ENCODE measurements at regions not wholly inside any gene's neighbourhood (a gene's known extent, or its start where the extent isn't known, plus 50 kb on each side); places are given as distances from the start of the nearest gene placed in this dataset.

GRCh38 chr11:30131535-30131934, 99.3 kb upstream of the FSHB start:
- TF ChIP-seq POLR2A (IDR thresholded peaks at IDR 0.05; ENCODE audit: borderline replicate concordance, extremely low read depth, insufficient read depth, insufficient read length), result no peak
- TF ChIP-seq TCF7L2 (IDR thresholded peaks at IDR 0.05; ENCODE audit: borderline replicate concordance, extremely low read depth, insufficient read depth, insufficient read length), result no peak
- TF ChIP-seq SP1 (IDR thresholded peaks at IDR 0.05; ENCODE audit: low read depth), result no peak
- TF ChIP-seq EGR1 (IDR thresholded peaks at IDR 0.05; ENCODE audit: low read depth), result no peak
- TF ChIP-seq ZNF274 (IDR thresholded peaks at IDR 0.05; ENCODE audit: low read depth, low read length), result no peak
- TF ChIP-seq, protein P1, sequence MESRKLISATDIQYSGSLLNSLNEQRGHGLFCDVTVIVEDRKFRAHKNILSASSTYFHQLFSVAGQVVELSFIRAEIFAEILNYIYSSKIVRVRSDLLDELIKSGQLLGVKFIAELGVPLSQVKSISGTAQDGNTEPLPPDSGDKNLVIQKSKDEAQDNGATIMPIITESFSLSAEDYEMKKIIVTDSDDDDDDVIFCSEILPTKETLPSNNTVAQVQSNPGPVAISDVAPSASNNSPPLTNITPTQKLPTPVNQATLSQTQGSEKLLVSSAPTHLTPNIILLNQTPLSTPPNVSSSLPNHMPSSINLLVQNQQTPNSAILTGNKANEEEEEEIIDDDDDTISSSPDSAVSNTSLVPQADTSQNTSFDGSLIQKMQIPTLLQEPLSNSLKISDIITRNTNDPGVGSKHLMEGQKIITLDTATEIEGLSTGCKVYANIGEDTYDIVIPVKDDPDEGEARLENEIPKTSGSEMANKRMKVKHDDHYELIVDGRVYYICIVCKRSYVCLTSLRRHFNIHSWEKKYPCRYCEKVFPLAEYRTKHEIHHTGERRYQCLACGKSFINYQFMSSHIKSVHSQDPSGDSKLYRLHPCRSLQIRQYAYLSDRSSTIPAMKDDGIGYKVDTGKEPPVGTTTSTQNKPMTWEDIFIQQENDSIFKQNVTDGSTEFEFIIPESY (IDR thresholded peaks at IDR 0.05; ENCODE audit: extremely low read depth, insufficient replicate concordance, low read length), result no peak
- TF ChIP-seq RAD21 (IDR thresholded peaks at IDR 0.05; ENCODE audit: low read depth), result no peak
- no peak for TF ChIP-seq ELF1 (IDR thresholded peaks at IDR 0.05; ENCODE audit: borderline replicate concordance, low read depth)
- TF ChIP-seq JUND (IDR thresholded peaks at IDR 0.05), result no peak
- TF ChIP-seq, protein P2, sequence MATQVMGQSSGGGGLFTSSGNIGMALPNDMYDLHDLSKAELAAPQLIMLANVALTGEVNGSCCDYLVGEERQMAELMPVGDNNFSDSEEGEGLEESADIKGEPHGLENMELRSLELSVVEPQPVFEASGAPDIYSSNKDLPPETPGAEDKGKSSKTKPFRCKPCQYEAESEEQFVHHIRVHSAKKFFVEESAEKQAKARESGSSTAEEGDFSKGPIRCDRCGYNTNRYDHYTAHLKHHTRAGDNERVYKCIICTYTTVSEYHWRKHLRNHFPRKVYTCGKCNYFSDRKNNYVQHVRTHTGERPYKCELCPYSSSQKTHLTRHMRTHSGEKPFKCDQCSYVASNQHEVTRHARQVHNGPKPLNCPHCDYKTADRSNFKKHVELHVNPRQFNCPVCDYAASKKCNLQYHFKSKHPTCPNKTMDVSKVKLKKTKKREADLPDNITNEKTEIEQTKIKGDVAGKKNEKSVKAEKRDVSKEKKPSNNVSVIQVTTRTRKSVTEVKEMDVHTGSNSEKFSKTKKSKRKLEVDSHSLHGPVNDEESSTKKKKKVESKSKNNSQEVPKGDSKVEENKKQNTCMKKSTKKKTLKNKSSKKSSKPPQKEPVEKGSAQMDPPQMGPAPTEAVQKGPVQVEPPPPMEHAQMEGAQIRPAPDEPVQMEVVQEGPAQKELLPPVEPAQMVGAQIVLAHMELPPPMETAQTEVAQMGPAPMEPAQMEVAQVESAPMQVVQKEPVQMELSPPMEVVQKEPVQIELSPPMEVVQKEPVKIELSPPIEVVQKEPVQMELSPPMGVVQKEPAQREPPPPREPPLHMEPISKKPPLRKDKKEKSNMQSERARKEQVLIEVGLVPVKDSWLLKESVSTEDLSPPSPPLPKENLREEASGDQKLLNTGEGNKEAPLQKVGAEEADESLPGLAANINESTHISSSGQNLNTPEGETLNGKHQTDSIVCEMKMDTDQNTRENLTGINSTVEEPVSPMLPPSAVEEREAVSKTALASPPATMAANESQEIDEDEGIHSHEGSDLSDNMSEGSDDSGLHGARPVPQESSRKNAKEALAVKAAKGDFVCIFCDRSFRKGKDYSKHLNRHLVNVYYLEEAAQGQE (IDR thresholded peaks at IDR 0.05; ENCODE audit: low read depth), result no peak
- no peak for TF ChIP-seq SRF (IDR thresholded peaks at IDR 0.05; ENCODE audit: low read depth)
- TF ChIP-seq EZH2phosphoT487 (IDR thresholded peaks at IDR 0.05; ENCODE audit: borderline replicate concordance), result no peak
- TF ChIP-seq MAX (IDR thresholded peaks at IDR 0.05), result no peak
- no peak for TF ChIP-seq ZFX (IDR thresholded peaks at IDR 0.05)
- TF ChIP-seq FOSL1 (IDR thresholded peaks at IDR 0.05; ENCODE audit: low read depth), result no peak
- no peak for DNase-seq (ENCODE audit: low read depth, low spot score)
- Histone ChIP-seq H3K27ac (ENCODE audit: low read depth, low read length) (no peak overlapping the region), H3K4me1 (ENCODE audit: control insufficient read depth in 1 of 2, insufficient read depth in 2 of 2, low read length in 2 of 2) (no peaks in the 10 kb centered on the region), H3K79me2 (ENCODE audit: insufficient read depth, low read length) (no peaks in the 10 kb centered on the region), H2AFZ (ENCODE audit: low read depth, low read length, poor library complexity, severe bottlenecking) (no peak overlapping the region), H3K36me3 (ENCODE audit: control insufficient read depth in 1 of 2, insufficient read depth in 2 of 2, low read length in 2 of 2) (no peaks in the 10 kb centered on the region), H3K27me3 (ENCODE audit: insufficient read depth, low read length) (no peaks in the 10 kb centered on the region), H3K4me2 (ENCODE audit: low read length) (no peak overlapping the region), H4K20me1 (ENCODE audit: insufficient read depth) (no peaks in the 10 kb centered on the region), H3K9me2 (ENCODE audit: insufficient read depth) (no peaks in the 10 kb centered on the region), H3K9ac (ENCODE audit: low read length) (no peak overlapping the region), H3K9me3 (ENCODE audit: control insufficient read depth in 1 of 2, insufficient read depth in 1 of 2, low read depth in 1 of 2, low read length in 2 of 2) (no peaks in the 10 kb centered on the region), H3K4me3 (replicated peaks in 1 of 2; ENCODE audit: low read depth in 1 of 2, low read length in 2 of 2) (no peak overlapping the region)
- RAD21 ChIA-PET (ENCODE audit: low non-redundant PET in 1 of 2, low total read pairs in 2 of 2, uncharacterized antibody in 2 of 2, unreplicated experiment in 2 of 2), result no interaction called here
- BruUV-seq (replicated peaks), result no TSS peak
- intact Hi-C loops (cut with micrococcal nuclease), result no loop called here
- no peak for ATAC-seq
- POLR2A ChIA-PET, result no interaction called here
- CTCF ChIA-PET, result interaction anchor here (1.5 kb wide), 1 partner anchor 12 kb away, joined by 5 read pairs; no protein-coding TSS in a partner anchor

Measured in HCT116 (cell line).